HG03097 (cell line): ENCODE measurements at regions not wholly inside any gene's neighbourhood (a gene's known extent, or its start where the extent isn't known, plus 50 kb on each side); places are given as distances from the start of the nearest gene placed in this dataset.

Source experiments
- ATAC-seq: cut with Tn5 transposase; IDR thresholded peaks from one replicate; pipeline ENCODE4 v1.9.1; 2021; ENCODE audit not compliant: unreplicated experiment, low FRiP score

DNA sequence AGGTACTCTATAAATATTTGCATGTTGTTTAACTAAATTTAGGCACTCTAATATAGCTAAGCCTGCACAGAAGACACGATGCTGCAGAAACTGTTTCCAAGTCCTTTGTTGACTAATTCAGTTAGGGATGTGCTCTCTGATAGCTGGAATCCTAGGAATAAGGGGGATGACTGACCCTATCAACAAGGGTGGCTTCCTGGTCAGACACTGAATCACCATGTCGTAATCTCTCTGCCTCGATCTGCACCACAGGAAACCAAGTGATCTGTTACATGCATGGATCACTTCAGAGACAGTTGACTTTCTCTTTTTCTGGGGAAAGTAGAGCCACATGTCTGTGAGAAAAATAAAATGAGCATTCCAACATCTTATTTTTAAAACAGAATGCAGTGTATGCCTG, 169.1 kb downstream of the GUCY2F start:
- no peak for ATAC-seq

GRCh38 chrX:109310031-109310430, 171.9 kb downstream of the GUCY2F start:
- ATAC-seq: no peak

DNA sequence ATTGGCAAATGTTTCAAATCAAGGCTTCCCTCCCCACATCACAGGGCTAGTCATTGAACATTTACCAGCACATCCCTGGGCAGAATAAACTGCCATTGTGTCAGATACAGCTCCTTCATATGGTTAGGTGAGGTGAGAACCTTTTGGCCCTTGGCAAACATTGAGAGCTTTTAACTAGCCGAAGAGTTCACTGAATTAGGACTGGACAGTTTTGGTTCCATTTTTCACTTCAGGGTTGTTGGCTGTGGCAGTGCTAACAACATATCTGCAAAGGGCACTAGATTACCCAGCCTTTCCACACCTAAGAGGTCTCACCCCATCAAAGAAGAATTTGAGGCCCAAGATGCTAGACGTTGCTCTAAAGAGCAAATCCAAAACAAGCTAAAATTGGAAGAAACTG, 180.7 kb downstream of the GUCY2F start:
- no peak for ATAC-seq

- ATAC-seq: no peak
Measured at GRCh38 chrX:109300415-109300814, 181.5 kb downstream of the GUCY2F start.

DNA sequence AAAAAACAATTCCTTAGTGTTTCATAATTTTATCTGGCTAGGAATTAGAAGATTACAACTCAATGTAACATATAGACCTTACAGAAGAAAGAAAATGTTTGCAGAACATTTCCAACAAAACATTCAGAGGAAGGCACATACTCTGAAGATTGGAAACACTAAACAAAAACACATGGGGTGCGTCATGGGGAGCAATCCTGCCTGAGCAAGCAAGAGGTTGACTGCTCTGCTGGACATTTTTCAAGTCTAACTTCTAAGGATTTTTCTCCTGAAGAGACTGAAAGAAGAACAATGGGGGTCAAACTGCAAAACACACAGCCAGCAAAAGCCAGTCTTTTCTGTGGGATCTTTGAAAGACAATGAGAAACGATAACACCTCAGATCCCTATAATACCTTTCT, 182.8 kb downstream of the GUCY2F start:
- no peak for ATAC-seq

- no peak for ATAC-seq
Measured at GRCh38 chrX:109294097-109294814, 187.6 kb downstream of the GUCY2F start.

DNA sequence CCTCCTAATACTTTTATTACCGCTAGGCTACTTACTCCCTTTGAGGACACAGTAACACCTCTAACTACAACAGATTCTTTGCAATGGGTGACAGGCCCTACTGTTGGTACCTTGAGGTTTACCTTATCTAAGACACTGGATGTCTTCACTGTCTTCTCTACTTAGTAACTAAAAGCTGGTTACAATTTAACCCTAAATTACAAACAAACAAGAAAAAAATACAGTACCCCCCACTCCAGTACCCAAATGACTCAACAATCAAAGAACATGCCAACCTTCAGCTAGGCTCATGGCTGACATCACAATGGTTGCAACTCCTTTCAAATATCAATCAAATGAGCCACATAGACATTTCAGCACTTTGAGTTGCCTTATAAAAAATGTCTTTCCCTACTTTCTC, 198.0 kb downstream of the GUCY2F start:
- ATAC-seq: peak; percentile 59

- ATAC-seq: peak; percentile 53
Measured at GRCh38 chrX:109281483-109282275, 200.2 kb downstream of the GUCY2F start.

- no peak for ATAC-seq
Measured at GRCh38 chrX:109274806-109275205, 207.1 kb downstream of the GUCY2F start.

DNA sequence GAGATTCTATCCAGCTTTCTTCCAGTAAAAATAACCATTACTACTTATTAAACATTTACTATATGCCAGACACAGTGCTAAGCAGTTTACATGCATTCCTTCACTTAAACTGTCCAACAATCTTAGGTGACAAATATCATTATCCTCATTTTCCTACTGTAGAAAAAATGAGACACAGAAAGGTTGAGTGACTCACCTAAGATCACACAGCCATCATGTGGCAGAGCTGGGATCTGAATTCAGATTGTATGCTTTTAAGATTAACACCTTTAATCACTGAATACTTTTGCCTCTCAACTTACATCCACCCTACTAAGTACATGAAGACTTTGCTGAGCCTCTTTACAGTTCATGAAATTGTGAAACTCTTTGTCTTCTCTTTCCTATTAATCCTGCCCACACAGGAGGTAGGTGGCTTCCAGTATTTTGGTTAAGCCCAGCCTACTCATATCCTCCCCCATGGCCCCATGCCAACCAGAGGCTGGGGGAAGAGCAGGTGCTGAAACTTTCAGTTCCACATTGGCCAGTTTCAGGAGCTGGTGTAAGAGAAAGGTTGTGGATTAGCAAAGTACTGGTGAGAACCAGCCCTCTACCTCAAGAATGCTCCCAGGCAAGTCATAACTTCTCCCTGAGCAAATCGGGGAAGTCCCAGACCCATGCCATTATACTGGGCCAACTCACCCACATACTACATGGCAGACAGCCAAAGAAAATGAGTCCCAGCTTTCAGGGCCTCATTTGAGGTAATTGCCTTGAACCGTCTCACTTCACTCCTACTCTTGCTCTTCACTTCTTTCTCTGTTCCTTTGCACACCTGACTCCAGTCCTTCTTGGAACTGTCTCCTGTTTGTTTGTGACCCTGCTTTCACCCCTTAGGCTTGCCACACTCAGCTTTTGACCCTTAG, 211.1 kb downstream of the GUCY2F start:
- ATAC-seq: peak; percentile 98

DNA sequence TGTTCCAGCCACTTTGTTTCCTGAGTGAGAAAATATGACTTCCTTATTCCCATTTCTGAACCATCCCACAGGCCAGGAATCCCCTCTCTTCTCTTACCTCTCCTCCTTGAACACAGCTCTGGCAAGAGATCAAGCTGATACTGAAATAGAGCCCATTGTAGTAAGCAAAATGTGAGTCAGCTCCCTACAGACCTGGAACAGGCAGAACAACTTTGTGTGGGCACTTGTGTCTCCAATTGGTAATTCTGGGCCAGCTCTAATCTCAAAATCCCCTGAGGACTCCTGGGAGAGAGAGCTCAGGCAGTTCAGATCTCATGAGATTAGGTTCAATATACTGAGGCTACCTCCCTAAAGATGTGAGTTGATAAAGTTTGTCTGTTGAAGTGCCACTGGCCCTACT, 213.5 kb downstream of the GUCY2F start:
- ATAC-seq: no peak

GRCh38 chrX:109266034-109266433, 215.9 kb downstream of the GUCY2F start:
- ATAC-seq: no peak

DNA sequence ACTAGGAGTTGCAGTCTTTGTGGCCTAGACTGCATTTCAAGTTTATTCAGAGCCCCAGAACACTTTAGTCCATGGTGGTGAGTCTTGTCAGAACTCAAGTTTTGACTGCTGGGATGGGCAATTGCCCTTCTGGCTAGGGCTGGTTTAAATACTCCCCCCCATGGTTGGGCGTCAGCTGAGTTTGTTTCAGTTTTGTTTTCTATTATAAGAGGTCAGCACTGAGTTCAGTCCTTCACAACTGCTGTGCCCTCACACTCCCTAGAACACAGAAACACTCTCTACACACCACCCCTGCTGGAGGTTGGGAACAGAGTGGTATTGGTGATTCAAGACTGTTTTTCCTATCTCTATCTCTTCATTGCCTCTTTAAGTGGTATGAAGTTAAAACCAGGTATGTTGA, 217.0 kb downstream of the GUCY2F start:
- peak; percentile 41 for ATAC-seq

GRCh38 chrX:109261279-109261678, 220.6 kb downstream of the GUCY2F start:
- ATAC-seq: no peak

GRCh38 chrX:109252789-109253188, 229.1 kb downstream of the GUCY2F start:
- ATAC-seq: no peak

DNA sequence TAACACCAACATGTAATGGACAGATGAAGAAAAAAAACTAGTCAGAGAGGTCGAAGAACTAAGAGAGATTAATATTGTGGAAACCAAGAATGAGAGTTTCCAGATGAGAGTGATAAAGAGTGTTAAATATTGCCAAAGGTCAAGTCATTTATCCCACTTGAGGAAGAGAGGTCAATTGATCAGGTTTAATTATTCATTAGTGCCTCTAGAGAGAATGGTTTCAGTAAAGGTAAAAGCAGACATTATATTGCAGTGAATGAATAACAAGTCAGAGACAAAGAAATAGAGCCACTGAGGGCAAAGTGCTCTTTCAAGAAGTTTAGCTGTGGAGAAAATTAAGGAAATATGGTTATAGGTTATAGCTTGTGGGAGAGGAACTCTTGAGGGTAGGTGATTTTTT, 263.1 kb downstream of the GUCY2F start:
- ATAC-seq: no peak

DNA sequence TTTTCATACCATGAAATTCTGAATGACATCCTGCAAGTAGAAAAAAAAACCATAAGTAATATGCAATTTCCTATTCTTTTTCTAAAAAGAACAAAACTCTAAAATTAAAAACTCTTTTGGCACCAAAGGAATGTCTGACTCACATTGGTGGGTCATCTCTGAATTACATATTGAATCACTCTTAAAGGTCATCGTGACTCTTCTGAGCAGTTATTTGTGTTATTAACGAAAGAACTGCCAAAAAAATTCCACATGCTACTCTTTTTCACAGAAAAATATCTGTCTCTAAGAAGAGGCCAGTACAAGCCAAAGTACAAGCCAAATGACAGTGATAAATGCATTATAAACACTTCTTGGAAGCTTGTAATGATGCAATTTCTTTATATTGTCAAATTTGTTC, 282.2 kb downstream of the GUCY2F start:
- ATAC-seq: no peak

DNA sequence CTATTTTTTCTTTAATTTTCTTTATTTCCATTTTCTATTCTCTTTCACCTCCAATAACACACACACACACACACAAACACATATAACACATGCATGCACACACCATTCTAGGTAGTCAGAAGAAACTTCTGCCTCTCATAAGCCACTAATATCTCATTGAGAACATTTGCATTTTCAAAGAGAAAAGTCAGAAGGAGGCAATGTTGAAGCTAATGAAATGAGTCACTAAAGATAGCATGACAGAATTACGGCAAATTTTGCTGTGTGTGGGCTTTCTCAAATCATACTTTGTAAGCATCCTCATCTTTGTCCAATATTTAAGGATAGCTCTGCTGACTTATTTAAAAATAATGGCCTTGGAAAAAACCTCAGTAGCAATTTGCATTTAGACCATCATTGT, 291.3 kb downstream of the GUCY2F start:
- ATAC-seq: no peak

DNA sequence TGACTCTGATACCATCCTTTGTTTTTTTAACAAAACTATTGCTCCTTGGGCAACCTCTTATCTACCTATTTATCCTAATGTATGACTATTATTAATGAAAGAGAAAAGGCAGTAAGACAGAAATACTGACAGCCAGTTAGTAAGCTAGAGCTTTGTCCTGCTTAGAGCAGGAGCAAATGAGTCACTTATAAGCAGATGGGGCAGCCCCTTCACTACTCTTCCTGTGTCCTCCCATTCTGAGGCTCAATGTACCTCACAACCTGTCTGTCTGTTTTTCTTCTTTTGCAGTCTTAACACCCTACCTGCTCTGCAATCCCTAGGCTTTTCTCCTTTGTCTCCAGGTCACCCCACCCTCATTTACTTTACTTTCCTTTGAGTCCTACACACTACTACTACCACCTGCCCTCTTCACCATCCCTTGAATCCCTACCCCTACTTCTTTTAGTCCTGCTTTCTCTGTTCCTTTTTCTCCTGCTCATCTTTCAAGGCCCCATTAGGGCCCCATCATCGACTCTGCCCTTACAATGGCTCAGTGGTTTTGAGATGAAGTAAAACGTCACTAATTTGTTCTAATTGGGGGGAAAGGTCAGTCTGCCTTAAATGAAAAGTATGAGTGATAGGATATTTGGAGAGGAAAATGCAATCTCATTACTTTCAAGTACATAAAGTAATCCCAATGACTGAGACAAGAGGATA, 294.3 kb downstream of the GUCY2F start:
- peak; percentile 80 for ATAC-seq

GRCh38 chrX:109186939-109187338, 294.9 kb downstream of the GUCY2F start:
- ATAC-seq: no peak
